PC-3 (cell line): ENCODE measurements at regions not wholly inside any gene's neighbourhood (a gene's known extent, or its start where the extent isn't known, plus 50 kb on each side); places are given as distances from the start of the nearest gene placed in this dataset.
"Not testable (repeated sequence)": the region's sequence is repeated elsewhere in the genome, so short reads cannot be mapped to it uniquely, and the experiment has no call there.

Experiments
- ATAC-seq: fragments of 200-7000 bp; cut with Tn5 transposase; 2 replicates; pipeline ENCODE4 v1.9.1; 2020; ENCODE audit warnings: mild to moderate bottlenecking, moderate library complexity
- BruUV-seq: library from RNA; stranded (reverse); fragments of 400-500 nt; replicated peaks from 2 replicates; lab custom pipeline; 2021; lab: Mats Ljungman, UMichigan
- CTCF ChIA-PET: fragments of 300-600 bp; sonication (Branson Sonifier 250); formaldehyde crosslinking; loops from one replicate; lab custom pipeline; 2022; ENCODE audit warnings: antibody characterized with exemption; lab: Charles Lee
- POLR2A ChIA-PET: fragments of 300-600 bp; sonication (Branson Sonifier 250); formaldehyde crosslinking; loops from one replicate; lab custom pipeline; 2022; ENCODE audit warnings: antibody characterized with exemption; ENCODE audit not compliant: unreplicated experiment; lab: Charles Lee
- DNase-seq: peaks from one replicate; pipeline ENCODE4 v3.0.0-alpha.2; 2015
- H2AFZ ChIP-seq: fragments of 300-600 bp; sonication (generic); 2 replicates; pipeline ENCODE4 v1.6.0; 2016; ENCODE audit warnings: antibody characterized with exemption, low read length
- H3F3A ChIP-seq: fragments of 300-600 bp; sonication (generic); one replicate; pipeline ENCODE4 v1.6.0; 2017; ENCODE audit warnings: antibody characterized with exemption, low read length, control low read depth, mild to moderate bottlenecking; ENCODE audit not compliant: unreplicated experiment
- H3K27ac ChIP-seq: fragments of 300-600 bp; sonication (generic); 2 replicates; pipeline ENCODE4 v1.5.1; 2016; ENCODE audit warnings: mild to moderate bottlenecking, low read length
- H3K27me3 ChIP-seq: fragments of 300-600 bp; sonication (generic); 2 replicates; pipeline ENCODE4 v1.6.1; 2016; ENCODE audit warnings: low read length, mixed read lengths
- H3K36me3 ChIP-seq: fragments of 300-600 bp; sonication (generic); 2 replicates; pipeline ENCODE4 v1.6.1; 2016; ENCODE audit warnings: low read depth, mixed run types, low read length, mixed read lengths
- H3K4me1 ChIP-seq: fragments of 300-600 bp; sonication (generic); 2 replicates; pipeline ENCODE4 v1.5.1; 2016; ENCODE audit warnings: low read length; ENCODE audit not compliant: insufficient read depth
- H3K4me2 ChIP-seq: fragments of 300-600 bp; sonication (generic); 2 replicates; pipeline ENCODE4 v1.6.0; 2016; ENCODE audit warnings: low read length
- H3K4me3 ChIP-seq: fragments of 300-600 bp; sonication (generic); 2 replicates; pipeline ENCODE4 v1.5.1; 2016; ENCODE audit warnings: mild to moderate bottlenecking, low read length, mixed read lengths
- H3K79me2 ChIP-seq: fragments of 300-600 bp; sonication (generic); 2 replicates; pipeline ENCODE4 v1.6.1; 2017; ENCODE audit warnings: low read length, mixed read lengths
- H3K9ac ChIP-seq: fragments of 300-600 bp; sonication (generic); 2 replicates; pipeline ENCODE4 v1.6.0; 2016; ENCODE audit warnings: mild to moderate bottlenecking, low read length
- H3K9me2 ChIP-seq: fragments of 300-600 bp; sonication (generic); replicated peaks from 2 replicates; pipeline ENCODE4 v1.6.1; 2016; ENCODE audit warnings: mixed run types, low read length, mixed read lengths
- H3K9me3 ChIP-seq: fragments of 300-600 bp; sonication (generic); 2 replicates; pipeline ENCODE4 v1.6.1; 2016; ENCODE audit warnings: low read length, mixed read lengths
- H4K20me1 ChIP-seq: fragments of 300-600 bp; sonication (generic); 2 replicates; pipeline ENCODE4 v1.6.1; 2016; ENCODE audit warnings: low read length, mixed read lengths
- CTCF ChIP-seq: fragments of 300-600 bp; sonication (generic); conservative IDR thresholded peaks from 2 replicates; pipeline ENCODE4 v1.5.1; 2017; ENCODE audit warnings: antibody characterized with exemption, low read depth, mild to moderate bottlenecking, low read length
- EZH2 ChIP-seq: fragments of 300-600 bp; sonication (generic); IDR thresholded peaks from one replicate; pipeline ENCODE4 v1.6.1; 2017; ENCODE audit warnings: antibody characterized with exemption, mild to moderate bottlenecking, low read length; ENCODE audit not compliant: unreplicated experiment
- EZH2phosphoT487 ChIP-seq: fragments of 300-600 bp; sonication (generic); IDR thresholded peaks from 2 replicates; pipeline ENCODE4 v1.6.1; 2018; ENCODE audit warnings: mild to moderate bottlenecking, antibody characterized with exemption, low read length, borderline replicate concordance
- intact Hi-C: fragments of 100-400 bp; cut with micrococcal nuclease; formaldehyde crosslinking; loops from 2 replicates; pipeline ENCODE4 v1.9.0; 2023

GRCh38 chr5:179404321-179405053 lies 59.2 kb upstream of the ADAMTS2 start:
- CTCF ChIA-PET, result interaction anchor here (0.5 to 1.0 kb wide), 2 partner anchors 155 to 237 kb away, joined by 3 read pairs; no protein-coding TSS in a partner anchor

GRCh38 chr5:179403426-179404147 lies 58.3 kb upstream of the ADAMTS2 start:
- H3K27me3 ChIP-seq, result no peaks in the 10 kb centered on the region
- H3K79me2 ChIP-seq, result no peaks in the 10 kb centered on the region
- H3K36me3 ChIP-seq, result no peaks in the 10 kb centered on the region
- ChIA-PET CTCF (interaction anchor here (0.5 to 1.0 kb wide), 2 partner anchors 156 to 236 kb away, joined by 3 read pairs; no protein-coding TSS in a partner anchor), POLR2A (no interaction called here)
- no peak overlapping the region for H2AFZ ChIP-seq
- no peaks in the 10 kb centered on the region for H4K20me1 ChIP-seq
- H3K4me2 ChIP-seq, result no peak overlapping the region
- BruUV-seq, result no TSS peak
- no peak overlapping the region for H3K27ac ChIP-seq
- no peaks in the 10 kb centered on the region for H3F3A ChIP-seq
- no peak overlapping the region for H3K9ac ChIP-seq
- H3K9me3 ChIP-seq, result peaks cover 16% of the 10 kb centered on the region; the same call in 1 of the 2 replicates
- no peaks in the 10 kb centered on the region for H3K4me1 ChIP-seq
- no peak overlapping the region for H3K4me3 ChIP-seq
- ATAC-seq (no peak), DNase-seq (no peak)
- H3K9me2 ChIP-seq, result no peaks in the 10 kb centered on the region
- intact Hi-C loops, result no loop called here
- TF ChIP-seq EZH2phosphoT487, result no peak
- no peak for TF ChIP-seq CTCF
- TF ChIP-seq EZH2, result no peak

More at GRCh38 chr5:179404321-179405053, 59.2 kb upstream of the ADAMTS2 start:
- Histone ChIP-seq H3K27ac (no peak overlapping the region), H3K27me3 (no peaks in the 10 kb centered on the region), H3K4me2 (no peak overlapping the region), H3K79me2 (no peaks in the 10 kb centered on the region), H3K4me3 (no peak overlapping the region), H2AFZ (no peak overlapping the region), H4K20me1 (no peaks in the 10 kb centered on the region), H3F3A (no peaks in the 10 kb centered on the region), H3K36me3 (no peaks in the 10 kb centered on the region), H3K9ac (no peak overlapping the region), H3K4me1 (no peaks in the 10 kb centered on the region), H3K9me2 (no peaks in the 10 kb centered on the region), H3K9me3 (peaks cover 8% of the 10 kb centered on the region; the same call in 1 of the 2 replicates)
- POLR2A ChIA-PET, result no interaction called here
- DNase-seq (no peak), ATAC-seq (no peak)
- BruUV-seq, result no TSS peak
- no peak for TF ChIP-seq EZH2phosphoT487
- no peak for TF ChIP-seq EZH2
- no peak for TF ChIP-seq CTCF
- intact Hi-C loops, result no loop called here

- H3K9me3 ChIP-seq, result peaks cover 16% of the 10 kb centered on the region; the same call in 1 of the 2 replicates
- H3F3A ChIP-seq, intact Hi-C loops, H3K4me1 ChIP-seq, H4K20me1 ChIP-seq, CTCF ChIA-PET, H3K4me2 ChIP-seq, H2AFZ ChIP-seq, H3K79me2 ChIP-seq, BruUV-seq, H3K4me3 ChIP-seq, DNase-seq, ATAC-seq, H3K27ac ChIP-seq, POLR2A ChIA-PET, H3K36me3 ChIP-seq, H3K9me2 ChIP-seq, H3K27me3 ChIP-seq, H3K9ac ChIP-seq: not testable (repeated sequence)
Measured at GRCh38 chr5:179400435-179400834, 55.2 kb upstream of the ADAMTS2 start.
